Mesothelial cell of epicardium (in vitro differentiated cells): ENCODE measurements at regions not wholly inside any gene's neighbourhood (a gene's known extent, or its start where the extent isn't known, plus 50 kb on each side); places are given as distances from the start of the nearest gene placed in this dataset.

ENCODE experiments used
- DNase-seq, 2 experiments: peaks; one replicate each; pipeline ENCODE4 v3.0.0; 2021; ENCODE audit warnings: low spot score in 2 of 2; ENCODE audit not compliant: unreplicated experiment in 2 of 2
- H3K27ac Mint-ChIP-seq: 2 replicates; pipeline ENCODE4 v1.8.0; 2021; ENCODE audit warnings: mixed read lengths
- H3K27me3 Mint-ChIP-seq: 2 replicates; pipeline ENCODE4 v1.8.0; 2021; ENCODE audit warnings: low read depth, mixed read lengths
- H3K36me3 Mint-ChIP-seq: 2 replicates; pipeline ENCODE4 v1.8.0; 2021; ENCODE audit warnings: mixed read lengths
- H3K4me1 Mint-ChIP-seq: 2 replicates; pipeline ENCODE4 v1.8.0; 2021; ENCODE audit warnings: mixed read lengths
- H3K4me3 Mint-ChIP-seq: 2 replicates; pipeline ENCODE4 v1.8.0; 2021; ENCODE audit warnings: mild to moderate bottlenecking, moderate library complexity, mixed read lengths
- H3K9me3 Mint-ChIP-seq: 2 replicates; pipeline ENCODE4 v1.8.0; 2021; ENCODE audit warnings: mixed read lengths
- TF ChIP-seq, protein P1 (sequence below): fragments of 200-600 bp; sonication (generic); IDR thresholded peaks from one replicate; pipeline ENCODE4 v1.5.0; 2021; ENCODE audit warnings: antibody characterized with exemption; ENCODE audit not compliant: unreplicated experiment

GRCh38 chr3:103337179-103337845 lies 902.5 kb downstream of the ZPLD1 start:
- Mint-ChIP-seq H3K4me3 (no peak overlapping the region), H3K36me3 (no peaks in the 10 kb centered on the region), H3K27ac (no peak overlapping the region), H3K4me1 (no peaks in the 10 kb centered on the region), H3K27me3 (no peaks in the 10 kb centered on the region), H3K9me3 (no peaks in the 10 kb centered on the region)
- DNase-seq = no peak
- TF ChIP-seq, protein P1, sequence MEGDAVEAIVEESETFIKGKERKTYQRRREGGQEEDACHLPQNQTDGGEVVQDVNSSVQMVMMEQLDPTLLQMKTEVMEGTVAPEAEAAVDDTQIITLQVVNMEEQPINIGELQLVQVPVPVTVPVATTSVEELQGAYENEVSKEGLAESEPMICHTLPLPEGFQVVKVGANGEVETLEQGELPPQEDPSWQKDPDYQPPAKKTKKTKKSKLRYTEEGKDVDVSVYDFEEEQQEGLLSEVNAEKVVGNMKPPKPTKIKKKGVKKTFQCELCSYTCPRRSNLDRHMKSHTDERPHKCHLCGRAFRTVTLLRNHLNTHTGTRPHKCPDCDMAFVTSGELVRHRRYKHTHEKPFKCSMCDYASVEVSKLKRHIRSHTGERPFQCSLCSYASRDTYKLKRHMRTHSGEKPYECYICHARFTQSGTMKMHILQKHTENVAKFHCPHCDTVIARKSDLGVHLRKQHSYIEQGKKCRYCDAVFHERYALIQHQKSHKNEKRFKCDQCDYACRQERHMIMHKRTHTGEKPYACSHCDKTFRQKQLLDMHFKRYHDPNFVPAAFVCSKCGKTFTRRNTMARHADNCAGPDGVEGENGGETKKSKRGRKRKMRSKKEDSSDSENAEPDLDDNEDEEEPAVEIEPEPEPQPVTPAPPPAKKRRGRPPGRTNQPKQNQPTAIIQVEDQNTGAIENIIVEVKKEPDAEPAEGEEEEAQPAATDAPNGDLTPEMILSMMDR = no peak

- Mint-ChIP-seq H3K27me3 (no peaks in the 10 kb centered on the region), H3K4me3 (no peak overlapping the region), H3K4me1 (no peaks in the 10 kb centered on the region), H3K9me3 (no peaks in the 10 kb centered on the region), H3K36me3 (no peaks in the 10 kb centered on the region), H3K27ac (no peak overlapping the region)
- TF ChIP-seq, protein P1 = no peak
- DNase-seq = no peak
Observed at GRCh38 chr3:103341078-103341606, 906.3 kb downstream of the ZPLD1 start.

GRCh38 chr3:103342205-103342731 lies 907.5 kb downstream of the ZPLD1 start:
- Mint-ChIP-seq H3K36me3 (no peaks in the 10 kb centered on the region), H3K27ac (no peak overlapping the region), H3K4me3 (no peak overlapping the region), H3K9me3 (no peaks in the 10 kb centered on the region), H3K4me1 (no peaks in the 10 kb centered on the region), H3K27me3 (no peaks in the 10 kb centered on the region)
- DNase-seq = no peak
- TF ChIP-seq, protein P1 = no peak

DNA sequence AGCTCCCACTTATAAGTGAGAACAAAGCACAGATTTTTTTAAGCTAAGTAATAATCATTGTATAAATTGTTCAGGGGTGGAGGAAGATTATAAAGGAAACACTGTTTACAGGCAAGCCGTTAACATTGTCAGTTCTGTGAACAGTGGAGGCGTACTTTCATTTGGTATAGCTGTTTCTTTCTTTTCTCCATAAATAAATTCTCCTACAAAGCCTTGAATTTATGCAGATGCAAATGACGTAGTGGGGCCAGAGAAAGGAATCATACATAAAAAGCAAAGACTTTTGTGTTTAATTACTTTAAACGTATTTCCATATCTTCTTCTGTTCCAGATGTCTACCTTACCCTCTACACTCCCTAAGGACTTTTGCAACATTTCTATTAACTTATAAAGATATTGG lies 914.9 kb downstream of the ZPLD1 start:
- no peak for DNase-seq
- H3K36me3 Mint-ChIP-seq = no peaks in the 10 kb centered on the region
- no peaks in the 10 kb centered on the region for H3K27me3 Mint-ChIP-seq
- no peaks in the 10 kb centered on the region for H3K4me1 Mint-ChIP-seq
- no peaks in the 10 kb centered on the region for H3K9me3 Mint-ChIP-seq
- H3K4me3 Mint-ChIP-seq = no peak overlapping the region
- TF ChIP-seq, protein P1 = no peak
- no peak overlapping the region for H3K27ac Mint-ChIP-seq

DNA sequence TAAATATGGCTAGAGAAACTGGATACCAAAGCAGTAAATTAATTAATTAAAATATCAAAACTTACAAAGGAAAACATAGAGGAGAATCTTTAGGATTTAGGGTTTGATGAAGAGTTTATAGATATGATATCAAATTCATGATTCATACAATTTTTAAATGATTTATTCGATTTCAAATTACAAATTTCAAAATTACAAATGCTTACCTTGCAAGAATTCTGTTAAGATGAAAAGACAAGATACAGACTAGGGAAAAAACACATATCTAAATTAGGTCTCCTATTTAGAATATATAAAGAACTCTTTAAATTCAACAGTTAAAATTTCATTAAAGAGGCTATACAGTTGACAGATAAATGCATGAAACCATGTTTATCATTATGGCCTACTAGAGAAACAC lies 930.7 kb downstream of the ZPLD1 start:
- DNase-seq = no peak
- Mint-ChIP-seq H3K9me3 (no peaks in the 10 kb centered on the region), H3K27me3 (peaks cover 6% of the 10 kb centered on the region), H3K4me1 (no peaks in the 10 kb centered on the region), H3K27ac (no peak overlapping the region), H3K4me3 (no peak overlapping the region), H3K36me3 (no peaks in the 10 kb centered on the region)
- TF ChIP-seq, protein P1 = no peak
